C4-2B (cell line): ENCODE measurements at regions not wholly inside any gene's neighbourhood (a gene's known extent, or its start where the extent isn't known, plus 50 kb on each side); places are given as distances from the start of the nearest gene placed in this dataset.

Experiments
- H3K27ac ChIP-seq: fragments of 450-650 bp; 2 replicates; pipeline ENCODE4 v1.5.1; 2017
- CTCF ChIP-seq: fragments of 450-650 bp; conservative IDR thresholded peaks from 2 replicates; pipeline ENCODE4 v1.5.1; 2017; ENCODE audit warnings: mild to moderate bottlenecking
- ZFX ChIP-seq: fragments of 450-650 bp; IDR thresholded peaks from 2 replicates; pipeline ENCODE4 v1.6.1; 2017

- no peak overlapping the region for H3K27ac ChIP-seq
- TF ChIP-seq CTCF (no peak), ZFX (no peak)
These were observed 607.0 kb upstream of the PRKX start for GRCh38 chrX:4320436-4320947.

GRCh38 chrX:4315891-4316290 is 602.4 kb upstream of the PRKX start:
- no peak overlapping the region for H3K27ac ChIP-seq

GRCh38 chrX:4314586-4314985 is 601.1 kb upstream of the PRKX start:
- no peak for TF ChIP-seq ZFX
- TF ChIP-seq CTCF = no peak
- H3K27ac ChIP-seq = no peak overlapping the region

More at GRCh38 chrX:4315891-4316290, 602.4 kb upstream of the PRKX start:
- TF ChIP-seq CTCF (no peak), ZFX (no peak)

- H3K27ac ChIP-seq = no peak overlapping the region
- TF ChIP-seq ZFX (no peak), CTCF (peak; percentile 37)
These were observed 563.7 kb upstream of the PRKX start for GRCh38 chrX:4277122-4277521.

GRCh38 chrX:4268676-4269075 is 555.2 kb upstream of the PRKX start:
- TF ChIP-seq CTCF (no peak), ZFX (no peak)
- no peak overlapping the region for H3K27ac ChIP-seq

GRCh38 chrX:4265036-4265435 is 551.6 kb upstream of the PRKX start:
- H3K27ac ChIP-seq = no peak overlapping the region
- TF ChIP-seq ZFX = no peak
- no peak for TF ChIP-seq CTCF

- TF ChIP-seq CTCF (peak; percentile 38), ZFX (no peak)
- H3K27ac ChIP-seq = no peak overlapping the region
These were observed 549.8 kb upstream of the PRKX start for GRCh38 chrX:4263030-4263803.
